Activated naive CD4-positive, alpha-beta T cell treated with anti-CD3 and anti-CD28 coated beads for 36 hours (primary cell): ENCODE measurements at regions not wholly inside any gene's neighbourhood (a gene's known extent, or its start where the extent isn't known, plus 50 kb on each side); places are given as distances from the start of the nearest gene placed in this dataset.

Experiments used
- CTCF ChIA-PET: fragments of 350-600 bp; sonication (Branson Sonifier 250); formaldehyde crosslinking; loops from one replicate; lab custom pipeline; 2021; ENCODE audit warnings: antibody characterized with exemption; lab: Charles Lee
- DNase-seq: peaks from one replicate; pipeline ENCODE4 v3.0.0-alpha.2; 2020
- H3K27ac Mint-ChIP-seq: one replicate; pipeline ENCODE4 v1.8.0; 2021; ENCODE audit warnings: mild to moderate bottlenecking, mixed read lengths
- H3K27me3 Mint-ChIP-seq: one replicate; pipeline ENCODE4 v1.8.0; 2021; ENCODE audit warnings: low read depth, mixed read lengths
- H3K36me3 Mint-ChIP-seq: one replicate; pipeline ENCODE4 v1.8.0; 2021; ENCODE audit warnings: low read depth, mixed read lengths
- H3K4me1 Mint-ChIP-seq: one replicate; pipeline ENCODE4 v1.8.0; 2021; ENCODE audit warnings: low read depth, mixed read lengths
- H3K4me3 Mint-ChIP-seq: one replicate; pipeline ENCODE4 v1.8.0; 2021; ENCODE audit warnings: mild to moderate bottlenecking, moderate library complexity, mixed read lengths
- H3K9me3 Mint-ChIP-seq: one replicate; pipeline ENCODE4 v1.8.0; 2021; ENCODE audit warnings: mixed read lengths
- intact Hi-C: fragments of 100-400 bp; cut with micrococcal nuclease; formaldehyde crosslinking; loops from one replicate; pipeline ENCODE4 v1.15.1; 2023

GRCh38 chr19:27765912-27766725 is 1446.8 kb downstream of the UQCRFS1 start:
- peaks cover 85% of the 10 kb centered on the region for H3K9me3 Mint-ChIP-seq
- intact Hi-C loops: no loop called here
- H3K4me1 Mint-ChIP-seq: no peaks in the 10 kb centered on the region
- CTCF ChIA-PET: interaction anchor here (1.1 kb wide), 1 partner anchor 9 kb away, joined by 3 read pairs; no protein-coding TSS in a partner anchor
- no peak for DNase-seq
- H3K4me3 Mint-ChIP-seq: no peak overlapping the region
- peaks cover 7% of the 10 kb centered on the region for H3K36me3 Mint-ChIP-seq
- H3K27me3 Mint-ChIP-seq: no peaks in the 10 kb centered on the region
- no peak overlapping the region for H3K27ac Mint-ChIP-seq

DNA sequence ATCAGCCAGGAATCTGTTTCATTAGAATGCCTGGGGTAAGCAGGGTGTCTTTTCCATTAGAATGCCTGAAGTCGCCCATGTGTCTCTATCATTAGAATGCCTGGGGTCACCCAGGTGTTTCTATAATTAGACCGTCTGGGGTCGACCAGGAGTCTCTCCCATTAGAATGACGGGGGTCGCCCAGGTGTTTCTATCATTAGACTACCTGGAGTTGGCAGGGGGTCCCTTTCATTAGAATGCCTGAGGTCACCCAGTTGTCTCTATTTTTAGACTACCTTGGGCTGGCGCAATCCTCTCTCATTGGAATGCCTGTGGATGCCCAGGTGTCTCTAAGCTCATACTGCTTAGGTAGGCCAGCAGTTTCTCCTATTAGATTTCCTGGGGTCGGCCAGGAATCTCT is 1447.6 kb downstream of the UQCRFS1 start:
- Mint-ChIP-seq H3K4me1 (no peaks in the 10 kb centered on the region), H3K27ac (no peak overlapping the region), H3K36me3 (peaks cover 6% of the 10 kb centered on the region), H3K4me3 (no peak overlapping the region), H3K9me3 (peaks cover 85% of the 10 kb centered on the region), H3K27me3 (no peaks in the 10 kb centered on the region)
- no peak for DNase-seq
- CTCF ChIA-PET: interaction anchor here (1.1 kb wide), 1 partner anchor 10 kb away, joined by 3 read pairs; no protein-coding TSS in a partner anchor
- intact Hi-C loops: no loop called here

GRCh38 chr19:27764186-27764804 is 1448.7 kb downstream of the UQCRFS1 start:
- Mint-ChIP-seq H3K9me3 (peaks cover 76% of the 10 kb centered on the region), H3K27ac (no peak overlapping the region), H3K4me1 (no peaks in the 10 kb centered on the region), H3K36me3 (peaks cover 3% of the 10 kb centered on the region), H3K4me3 (no peak overlapping the region), H3K27me3 (no peaks in the 10 kb centered on the region)
- CTCF ChIA-PET: no interaction called here
- intact Hi-C loops: no loop called here
- DNase-seq: no peak

GRCh38 chr19:27762933-27763332 is 1450.0 kb downstream of the UQCRFS1 start:
- Mint-ChIP-seq H3K27me3 (no peaks in the 10 kb centered on the region), H3K4me3 (no peak overlapping the region), H3K27ac (no peak overlapping the region), H3K36me3 (peaks cover 6% of the 10 kb centered on the region), H3K9me3 (peaks cover 67% of the 10 kb centered on the region), H3K4me1 (no peaks in the 10 kb centered on the region)
- CTCF ChIA-PET: no interaction called here
- intact Hi-C loops: no loop called here
- no peak for DNase-seq

GRCh38 chr19:27759896-27760295 is 1453.1 kb downstream of the UQCRFS1 start:
- Mint-ChIP-seq H3K4me3 (no peak overlapping the region), H3K36me3 (peaks cover 6% of the 10 kb centered on the region), H3K9me3 (peaks cover 49% of the 10 kb centered on the region), H3K27ac (no peak overlapping the region), H3K27me3 (no peaks in the 10 kb centered on the region), H3K4me1 (no peaks in the 10 kb centered on the region)
- DNase-seq: no peak
- intact Hi-C loops: no loop called here
- CTCF ChIA-PET: no interaction called here

DNA sequence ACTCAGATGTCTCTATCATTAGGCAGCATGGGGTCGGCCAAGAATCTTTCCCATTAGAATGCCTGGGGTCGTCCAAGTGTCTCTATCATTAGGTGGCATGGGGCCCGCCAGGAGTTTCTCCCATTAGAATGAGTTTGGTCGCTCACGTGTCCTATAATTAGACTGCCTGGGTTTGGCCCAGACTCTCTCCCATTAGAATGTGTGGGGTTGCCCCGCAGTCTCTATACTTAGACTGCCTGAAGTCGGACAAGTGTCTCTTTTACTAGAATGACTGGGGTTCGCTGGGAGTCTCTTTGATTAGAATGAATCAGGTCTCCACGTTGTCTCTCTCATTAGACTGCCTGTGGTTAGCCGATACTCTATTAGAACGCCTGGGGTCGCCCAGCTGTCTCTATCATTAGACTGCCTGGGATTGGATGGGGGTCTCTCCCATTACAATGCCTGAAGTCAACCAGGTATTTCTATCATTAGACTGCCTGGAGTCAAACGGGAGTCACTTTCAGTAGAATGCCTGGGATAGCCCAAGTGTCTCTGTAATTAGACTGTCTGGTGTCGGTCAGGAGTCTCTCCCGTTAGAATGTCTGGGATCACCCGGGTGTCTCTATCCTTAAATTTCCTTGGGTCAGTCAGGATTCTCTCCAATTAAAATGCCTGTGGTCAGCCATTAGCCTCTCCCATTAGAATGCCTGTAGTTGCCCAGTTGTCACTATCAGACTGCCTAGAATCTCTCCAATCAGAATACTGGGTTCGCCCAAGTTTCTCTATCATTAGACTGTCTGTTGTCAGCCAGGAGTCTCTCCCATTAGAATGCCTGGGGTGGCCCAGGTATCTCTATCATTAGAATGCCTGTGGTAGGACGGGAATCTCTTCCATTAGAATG is 1454.1 kb downstream of the UQCRFS1 start:
- CTCF ChIA-PET: no interaction called here
- Mint-ChIP-seq H3K27ac (no peak overlapping the region), H3K4me1 (no peaks in the 10 kb centered on the region), H3K4me3 (no peak overlapping the region), H3K36me3 (peaks cover 6% of the 10 kb centered on the region), H3K9me3 (peaks cover 41% of the 10 kb centered on the region), H3K27me3 (no peaks in the 10 kb centered on the region)
- DNase-seq: no peak
- intact Hi-C loops: no loop called here

GRCh38 chr19:27754700-27755099 is 1458.3 kb downstream of the UQCRFS1 start:
- CTCF ChIA-PET: no interaction called here
- intact Hi-C loops: no loop called here
- Mint-ChIP-seq H3K27ac (no peak overlapping the region), H3K4me1 (no peaks in the 10 kb centered on the region), H3K27me3 (no peaks in the 10 kb centered on the region), H3K4me3 (no peak overlapping the region), H3K9me3 (peaks cover 24% of the 10 kb centered on the region), H3K36me3 (peaks cover 6% of the 10 kb centered on the region)
- DNase-seq: no peak

DNA sequence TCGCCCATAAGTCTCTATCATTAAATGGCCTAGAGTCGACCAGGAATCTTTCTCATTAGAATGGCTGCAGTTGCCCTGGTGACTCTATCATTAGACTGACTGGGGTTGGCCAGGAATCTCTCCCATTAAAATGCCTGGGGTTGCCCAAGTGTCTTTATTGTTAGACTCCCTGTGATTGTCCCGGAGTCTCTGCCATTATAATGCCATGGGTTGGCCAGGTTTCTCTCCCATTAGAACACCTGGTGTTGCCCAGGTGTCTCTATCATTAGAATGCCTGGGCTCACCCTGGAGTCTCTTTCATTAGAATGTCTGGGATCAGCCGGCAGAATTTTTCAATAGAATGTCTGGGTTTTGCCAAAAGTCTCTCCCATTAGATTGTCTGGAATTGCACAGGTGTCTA is 1459.3 kb downstream of the UQCRFS1 start:
- Mint-ChIP-seq H3K4me1 (no peaks in the 10 kb centered on the region), H3K36me3 (peaks cover 6% of the 10 kb centered on the region), H3K9me3 (peaks cover 18% of the 10 kb centered on the region), H3K4me3 (no peak overlapping the region), H3K27ac (no peak overlapping the region), H3K27me3 (no peaks in the 10 kb centered on the region)
- CTCF ChIA-PET: no interaction called here
- intact Hi-C loops: no loop called here
- DNase-seq: no peak

DNA sequence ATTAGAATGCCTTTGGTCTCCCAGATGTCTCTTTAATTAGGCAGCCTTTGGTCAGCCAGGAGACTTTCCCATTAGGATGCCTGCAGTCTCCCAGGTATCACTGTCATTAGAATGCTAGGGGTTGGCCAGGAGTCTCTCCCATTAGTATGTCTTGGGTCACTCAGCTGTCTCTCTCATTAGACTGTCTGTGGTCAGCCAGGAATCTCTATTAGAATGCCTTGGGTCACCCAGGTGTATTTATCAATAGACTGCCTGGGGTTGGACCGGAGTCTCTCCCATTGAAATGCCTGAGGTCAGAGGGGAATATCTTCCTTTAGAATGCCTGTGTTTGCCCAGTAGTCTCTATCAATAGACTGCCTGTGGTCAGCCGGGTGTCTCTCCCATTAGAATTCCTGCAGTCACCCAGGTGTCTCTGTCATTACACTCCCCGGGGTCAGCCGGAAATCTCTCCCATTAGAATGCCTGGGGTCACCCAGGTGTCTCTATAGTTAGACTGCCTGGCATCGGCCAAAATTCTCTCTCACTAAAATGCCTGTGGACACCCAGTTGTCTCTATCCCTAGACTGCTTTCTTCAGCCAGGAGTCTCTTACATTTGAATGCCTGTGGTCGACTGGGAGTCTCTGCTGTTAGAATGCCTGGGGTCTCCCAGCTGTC is 1460.3 kb downstream of the UQCRFS1 start:
- CTCF ChIA-PET: no interaction called here
- no peak overlapping the region for H3K27ac Mint-ChIP-seq
- no peaks in the 10 kb centered on the region for H3K27me3 Mint-ChIP-seq
- H3K4me3 Mint-ChIP-seq: no peak overlapping the region
- intact Hi-C loops: no loop called here
- peaks cover 22% of the 10 kb centered on the region for H3K9me3 Mint-ChIP-seq
- H3K4me1 Mint-ChIP-seq: no peaks in the 10 kb centered on the region
- no peak for DNase-seq
- peaks cover 3% of the 10 kb centered on the region for H3K36me3 Mint-ChIP-seq

- Mint-ChIP-seq H3K27ac (no peak overlapping the region), H3K4me1 (peaks cover 2% of the 10 kb centered on the region), H3K36me3 (peaks cover 4% of the 10 kb centered on the region), H3K9me3 (peaks cover 23% of the 10 kb centered on the region), H3K4me3 (no peak overlapping the region), H3K27me3 (no peaks in the 10 kb centered on the region)
- CTCF ChIA-PET: interaction anchor here (0.6 kb wide), 1 partner anchor 1878 kb away, joined by 3 read pairs; no protein-coding TSS in a partner anchor
- intact Hi-C loops: no loop called here
- no peak for DNase-seq
Measured at GRCh38 chr19:27751044-27751391, 1461.9 kb downstream of the UQCRFS1 start.

- DNase-seq: no peak
- Mint-ChIP-seq H3K4me1 (peaks cover 2% of the 10 kb centered on the region), H3K36me3 (peaks cover 8% of the 10 kb centered on the region), H3K27ac (no peak overlapping the region), H3K27me3 (no peaks in the 10 kb centered on the region), H3K9me3 (peaks cover 24% of the 10 kb centered on the region), H3K4me3 (no peak overlapping the region)
- CTCF ChIA-PET: interaction anchor here (0.6 kb wide), 1 partner anchor 1879 kb away, joined by 3 read pairs; no protein-coding TSS in a partner anchor
- intact Hi-C loops: no loop called here
Measured at GRCh38 chr19:27750391-27751043, 1462.4 kb downstream of the UQCRFS1 start.
